ENCODE measurements at regions not wholly inside any gene's neighbourhood (a gene's known extent, or its start where the extent isn't known, plus 50 kb on each side); places are given as distances from the start of the nearest gene placed in this dataset.

DNA sequence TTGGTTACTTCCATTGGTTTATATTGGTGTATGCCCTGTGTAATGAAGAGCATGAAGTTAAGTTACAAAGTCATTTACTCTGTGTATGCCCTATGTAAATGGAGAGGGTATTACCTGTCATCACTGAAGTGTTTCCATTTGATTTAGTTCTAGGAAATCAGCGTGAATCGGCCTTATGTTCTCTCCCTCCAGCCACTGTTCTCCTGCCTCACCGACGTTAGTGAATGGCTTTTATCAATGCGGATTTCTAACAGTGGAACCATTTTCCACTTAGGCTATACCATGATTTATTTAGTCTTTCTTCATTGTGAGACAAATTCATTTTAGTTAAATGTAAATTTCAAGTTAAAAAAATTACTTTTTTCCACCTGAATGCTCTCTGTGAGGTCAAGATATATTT lies 327.0 kb upstream of the ADCY2 start:
- no peak for TF ChIP-seq YY1 (IDR thresholded peaks at IDR 0.05; ENCODE audit: low read depth)
- no peak for TF ChIP-seq EP300 (IDR thresholded peaks at IDR 0.05; ENCODE audit: borderline replicate concordance)
- no peak for TF ChIP-seq TAF1 (IDR thresholded peaks at IDR 0.05; ENCODE audit: low read depth)
- no peak for TF ChIP-seq FOXM1 (IDR thresholded peaks at IDR 0.05; ENCODE audit: borderline replicate concordance, low read depth)
- TF ChIP-seq, protein P1, sequence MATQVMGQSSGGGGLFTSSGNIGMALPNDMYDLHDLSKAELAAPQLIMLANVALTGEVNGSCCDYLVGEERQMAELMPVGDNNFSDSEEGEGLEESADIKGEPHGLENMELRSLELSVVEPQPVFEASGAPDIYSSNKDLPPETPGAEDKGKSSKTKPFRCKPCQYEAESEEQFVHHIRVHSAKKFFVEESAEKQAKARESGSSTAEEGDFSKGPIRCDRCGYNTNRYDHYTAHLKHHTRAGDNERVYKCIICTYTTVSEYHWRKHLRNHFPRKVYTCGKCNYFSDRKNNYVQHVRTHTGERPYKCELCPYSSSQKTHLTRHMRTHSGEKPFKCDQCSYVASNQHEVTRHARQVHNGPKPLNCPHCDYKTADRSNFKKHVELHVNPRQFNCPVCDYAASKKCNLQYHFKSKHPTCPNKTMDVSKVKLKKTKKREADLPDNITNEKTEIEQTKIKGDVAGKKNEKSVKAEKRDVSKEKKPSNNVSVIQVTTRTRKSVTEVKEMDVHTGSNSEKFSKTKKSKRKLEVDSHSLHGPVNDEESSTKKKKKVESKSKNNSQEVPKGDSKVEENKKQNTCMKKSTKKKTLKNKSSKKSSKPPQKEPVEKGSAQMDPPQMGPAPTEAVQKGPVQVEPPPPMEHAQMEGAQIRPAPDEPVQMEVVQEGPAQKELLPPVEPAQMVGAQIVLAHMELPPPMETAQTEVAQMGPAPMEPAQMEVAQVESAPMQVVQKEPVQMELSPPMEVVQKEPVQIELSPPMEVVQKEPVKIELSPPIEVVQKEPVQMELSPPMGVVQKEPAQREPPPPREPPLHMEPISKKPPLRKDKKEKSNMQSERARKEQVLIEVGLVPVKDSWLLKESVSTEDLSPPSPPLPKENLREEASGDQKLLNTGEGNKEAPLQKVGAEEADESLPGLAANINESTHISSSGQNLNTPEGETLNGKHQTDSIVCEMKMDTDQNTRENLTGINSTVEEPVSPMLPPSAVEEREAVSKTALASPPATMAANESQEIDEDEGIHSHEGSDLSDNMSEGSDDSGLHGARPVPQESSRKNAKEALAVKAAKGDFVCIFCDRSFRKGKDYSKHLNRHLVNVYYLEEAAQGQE (IDR thresholded peaks at IDR 0.05; ENCODE audit: low read depth), result no peak
- TF ChIP-seq RAD21 (IDR thresholded peaks at IDR 0.05; ENCODE audit: low read depth), result no peak
- TF ChIP-seq NFIC (IDR thresholded peaks at IDR 0.05), result no peak
- no peak for TF ChIP-seq CREB1 (IDR thresholded peaks at IDR 0.05; ENCODE audit: low read depth)
- no peak for TF ChIP-seq EGR1 (IDR thresholded peaks at IDR 0.05)
- no peak for TF ChIP-seq TEAD4 (IDR thresholded peaks at IDR 0.05)
- TF ChIP-seq, protein P2, sequence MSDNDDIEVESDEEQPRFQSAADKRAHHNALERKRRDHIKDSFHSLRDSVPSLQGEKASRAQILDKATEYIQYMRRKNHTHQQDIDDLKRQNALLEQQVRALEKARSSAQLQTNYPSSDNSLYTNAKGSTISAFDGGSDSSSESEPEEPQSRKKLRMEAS (IDR thresholded peaks at IDR 0.05), result no peak

All from Ishikawa (cell line).